HCT116 (cell line): ENCODE measurements at regions not wholly inside any gene's neighbourhood (a gene's known extent, or its start where the extent isn't known, plus 50 kb on each side); places are given as distances from the start of the nearest gene placed in this dataset.

ENCODE experiments used
- CBX3 ChIP-seq: IDR thresholded peaks from 2 replicates; pipeline ENCODE4 v1.6.1; 2012; ENCODE audit warnings: low read depth
- CEBPB ChIP-seq: IDR thresholded peaks from 2 replicates; pipeline ENCODE4 v1.6.1; 2012; ENCODE audit warnings: low read depth
- EZH2 ChIP-seq: fragments of 200-600 bp; sonication (generic); IDR thresholded peaks from 2 replicates; pipeline ENCODE4 v1.6.1; 2017; ENCODE audit warnings: antibody characterized with exemption, mixed run types
- JUND ChIP-seq: IDR thresholded peaks from 2 replicates; pipeline ENCODE4 v1.6.1; 2012
- POLR2A ChIP-seq: IDR thresholded peaks from 2 replicates; pipeline ENCODE4 v1.7.0; 2011; ENCODE audit warnings: borderline replicate concordance; ENCODE audit not compliant: insufficient read depth, insufficient read length; ENCODE audit errors: extremely low read depth
- POLR2AphosphoS5 ChIP-seq: IDR thresholded peaks from 2 replicates; pipeline ENCODE4 v1.6.1; 2011; ENCODE audit warnings: mild to moderate bottlenecking, low read depth, low read length, moderate library complexity
- RAD21 ChIP-seq: IDR thresholded peaks from 2 replicates; pipeline ENCODE4 v1.6.1; 2012; ENCODE audit warnings: low read depth, mild to moderate bottlenecking
- SIN3A ChIP-seq: IDR thresholded peaks from 2 replicates; pipeline ENCODE4 v1.6.1; 2012; ENCODE audit warnings: low read depth
- SP1 ChIP-seq: IDR thresholded peaks from 2 replicates; pipeline ENCODE4 v1.6.1; 2012; ENCODE audit warnings: low read depth
- ZFX ChIP-seq: fragments of 450-650 bp; IDR thresholded peaks from 2 replicates; pipeline ENCODE4 v1.6.1; 2017
- ZNF274 ChIP-seq: fragments of 200-500 bp; sonication (Bioruptor generic); IDR thresholded peaks from 2 replicates; pipeline ENCODE4 v1.6.1; 2014; ENCODE audit warnings: mild to moderate bottlenecking, low read depth, low read length, inconsistent platforms
- TF ChIP-seq, protein P1 (sequence below), 3 experiments: fragments of 200-600 bp in 1 of 3; sonication (generic) in 1 of 3; IDR thresholded peaks in 2 of 3; conservative IDR thresholded peaks in 1 of 3; 2 replicates each; pipeline ENCODE4 v1.5.1; 2012 to 2017; ENCODE audit warnings: low read depth in 2 of 3, low read length in 2 of 3, antibody characterized with exemption in 1 of 3, borderline replicate concordance in 1 of 3, control low read depth in 1 of 3, mild to moderate bottlenecking in 1 of 3, mixed read lengths in 1 of 3, mixed run types in 1 of 3, moderate library complexity in 1 of 3; ENCODE audit not compliant: insufficient read depth in 1 of 3
- TF ChIP-seq, protein P2 (sequence below): IDR thresholded peaks from 2 replicates; pipeline ENCODE4 v1.6.1; 2012; ENCODE audit warnings: low read depth

DNA sequence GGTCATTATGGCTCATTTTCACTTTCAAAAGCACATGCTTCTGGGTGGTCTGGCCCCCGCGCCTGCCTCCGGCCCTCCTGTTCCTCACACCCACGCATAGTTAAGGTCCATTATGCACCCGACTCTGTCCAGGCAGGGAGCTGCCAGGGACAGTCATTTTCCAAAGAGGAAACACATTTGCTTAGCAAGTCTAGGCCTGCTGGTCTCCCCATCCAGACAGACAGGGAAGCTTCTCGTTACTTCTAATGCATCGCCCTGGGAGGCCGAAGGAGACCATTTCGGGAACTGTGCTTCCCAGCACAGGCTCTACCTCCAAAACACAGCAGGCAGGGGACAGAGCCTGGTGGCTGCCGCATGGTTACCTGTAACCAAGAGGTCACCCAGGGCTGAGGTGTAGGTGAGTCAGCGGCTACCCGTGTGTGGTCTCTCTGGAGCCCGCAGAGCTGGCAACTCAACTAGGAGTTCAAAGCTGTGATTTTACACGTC, 87.1 kb upstream of the SHANK2 start:
- TF ChIP-seq, protein P1, sequence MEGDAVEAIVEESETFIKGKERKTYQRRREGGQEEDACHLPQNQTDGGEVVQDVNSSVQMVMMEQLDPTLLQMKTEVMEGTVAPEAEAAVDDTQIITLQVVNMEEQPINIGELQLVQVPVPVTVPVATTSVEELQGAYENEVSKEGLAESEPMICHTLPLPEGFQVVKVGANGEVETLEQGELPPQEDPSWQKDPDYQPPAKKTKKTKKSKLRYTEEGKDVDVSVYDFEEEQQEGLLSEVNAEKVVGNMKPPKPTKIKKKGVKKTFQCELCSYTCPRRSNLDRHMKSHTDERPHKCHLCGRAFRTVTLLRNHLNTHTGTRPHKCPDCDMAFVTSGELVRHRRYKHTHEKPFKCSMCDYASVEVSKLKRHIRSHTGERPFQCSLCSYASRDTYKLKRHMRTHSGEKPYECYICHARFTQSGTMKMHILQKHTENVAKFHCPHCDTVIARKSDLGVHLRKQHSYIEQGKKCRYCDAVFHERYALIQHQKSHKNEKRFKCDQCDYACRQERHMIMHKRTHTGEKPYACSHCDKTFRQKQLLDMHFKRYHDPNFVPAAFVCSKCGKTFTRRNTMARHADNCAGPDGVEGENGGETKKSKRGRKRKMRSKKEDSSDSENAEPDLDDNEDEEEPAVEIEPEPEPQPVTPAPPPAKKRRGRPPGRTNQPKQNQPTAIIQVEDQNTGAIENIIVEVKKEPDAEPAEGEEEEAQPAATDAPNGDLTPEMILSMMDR (IDR thresholded peaks at IDR 0.05 in 2 of 3, conservative IDR thresholded peaks at IDR 0.05 in 1 of 3; ENCODE audit: borderline replicate concordance in 1 of 3, insufficient read depth in 1 of 3, low read depth in 2 of 3, low read length in 2 of 3), result no peak
- TF ChIP-seq ZNF274 (no peak), JUND (no peak), SP1 (no peak), EZH2 (no peak), POLR2A (no peak), POLR2AphosphoS5 (no peak), ZFX (no peak), SIN3A (no peak), CEBPB (no peak), CBX3 (no peak), RAD21 (no peak)
- TF ChIP-seq, protein P2, sequence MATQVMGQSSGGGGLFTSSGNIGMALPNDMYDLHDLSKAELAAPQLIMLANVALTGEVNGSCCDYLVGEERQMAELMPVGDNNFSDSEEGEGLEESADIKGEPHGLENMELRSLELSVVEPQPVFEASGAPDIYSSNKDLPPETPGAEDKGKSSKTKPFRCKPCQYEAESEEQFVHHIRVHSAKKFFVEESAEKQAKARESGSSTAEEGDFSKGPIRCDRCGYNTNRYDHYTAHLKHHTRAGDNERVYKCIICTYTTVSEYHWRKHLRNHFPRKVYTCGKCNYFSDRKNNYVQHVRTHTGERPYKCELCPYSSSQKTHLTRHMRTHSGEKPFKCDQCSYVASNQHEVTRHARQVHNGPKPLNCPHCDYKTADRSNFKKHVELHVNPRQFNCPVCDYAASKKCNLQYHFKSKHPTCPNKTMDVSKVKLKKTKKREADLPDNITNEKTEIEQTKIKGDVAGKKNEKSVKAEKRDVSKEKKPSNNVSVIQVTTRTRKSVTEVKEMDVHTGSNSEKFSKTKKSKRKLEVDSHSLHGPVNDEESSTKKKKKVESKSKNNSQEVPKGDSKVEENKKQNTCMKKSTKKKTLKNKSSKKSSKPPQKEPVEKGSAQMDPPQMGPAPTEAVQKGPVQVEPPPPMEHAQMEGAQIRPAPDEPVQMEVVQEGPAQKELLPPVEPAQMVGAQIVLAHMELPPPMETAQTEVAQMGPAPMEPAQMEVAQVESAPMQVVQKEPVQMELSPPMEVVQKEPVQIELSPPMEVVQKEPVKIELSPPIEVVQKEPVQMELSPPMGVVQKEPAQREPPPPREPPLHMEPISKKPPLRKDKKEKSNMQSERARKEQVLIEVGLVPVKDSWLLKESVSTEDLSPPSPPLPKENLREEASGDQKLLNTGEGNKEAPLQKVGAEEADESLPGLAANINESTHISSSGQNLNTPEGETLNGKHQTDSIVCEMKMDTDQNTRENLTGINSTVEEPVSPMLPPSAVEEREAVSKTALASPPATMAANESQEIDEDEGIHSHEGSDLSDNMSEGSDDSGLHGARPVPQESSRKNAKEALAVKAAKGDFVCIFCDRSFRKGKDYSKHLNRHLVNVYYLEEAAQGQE, result no peak
